ENCODE measurements at regions not wholly inside any gene's neighbourhood (a gene's known extent, or its start where the extent isn't known, plus 50 kb on each side); places are given as distances from the start of the nearest gene placed in this dataset.

GRCh38 chr1:78440381-78440793 lies 50.4 kb upstream of the PTGFR start:
- Mint-ChIP-seq H3K4me3 (no peak overlapping the region), H3K4me1 (no peaks in the 10 kb centered on the region), H3K36me3 (no peaks in the 10 kb centered on the region), H3K27me3 (peaks cover 0 to 4% of the 10 kb centered on the region in 2 donors), H3K9me3 (peaks cover 0 to 5% (median 0%) of the 10 kb centered on the region in 8 donors), H3K27ac (no peak overlapping the region)
- ChIA-PET POLR2A (ENCODE audit: partially characterized antibody) (no interaction called here), CTCF (ENCODE audit: partially characterized antibody) (no interaction called here)
- Histone ChIP-seq H3K36me3 (ENCODE audit: insufficient read depth, low read length) (no peaks in the 10 kb centered on the region), H3K27ac (ENCODE audit: low read depth, low read length) (no peak overlapping the region), H3K4me3 (ENCODE audit: low read length in 2 of 2) (no peak overlapping the region), H3K27me3 (ENCODE audit: insufficient read depth, low read length) (no peaks in the 10 kb centered on the region), H3K4me1 (ENCODE audit: insufficient read depth, low read length) (no peaks in the 10 kb centered on the region), H3K9me3 (ENCODE audit: control insufficient read depth in 1 of 2, low read length in 2 of 2) (no peaks in the 10 kb centered on the region)
- no peak for DNase-seq
- intact Hi-C loops (cut with micrococcal nuclease), result no loop called here
